HG03354 (cell line): ENCODE measurements at regions not wholly inside any gene's neighbourhood (a gene's known extent, or its start where the extent isn't known, plus 50 kb on each side); places are given as distances from the start of the nearest gene placed in this dataset.
"Not testable (repeated sequence)": the region's sequence is repeated elsewhere in the genome, so short reads cannot be mapped to it uniquely, and the experiment has no call there.

Source experiments
- ATAC-seq: cut with Tn5 transposase; IDR thresholded peaks from one replicate; pipeline ENCODE4 v1.9.1; 2021; ENCODE audit warnings: mild to moderate bottlenecking; ENCODE audit not compliant: unreplicated experiment, poor library complexity, severe bottlenecking

- ATAC-seq, result no peak
Observed at GRCh38 chr1:168490306-168490705, 53.5 kb downstream of the XCL2 start.

DNA sequence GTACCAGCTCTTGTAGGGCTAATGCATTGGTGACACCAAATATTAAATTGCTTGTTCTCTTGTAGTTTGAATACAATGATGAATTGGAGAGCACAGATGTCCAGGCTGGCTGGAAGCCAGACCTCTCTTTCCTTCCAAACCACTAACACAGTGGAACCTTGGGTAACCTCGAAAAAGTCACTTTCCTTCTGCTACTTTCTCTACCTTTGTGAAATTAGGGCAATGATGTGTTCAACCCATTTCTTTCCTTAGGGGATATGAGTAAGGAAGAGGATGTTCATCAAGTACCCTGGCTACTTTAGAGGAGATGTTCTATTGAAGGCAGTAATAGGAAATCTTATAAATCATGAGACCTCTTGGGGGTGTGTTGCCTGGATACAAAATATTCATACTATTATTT, 55.7 kb downstream of the XCL2 start:
- ATAC-seq, result no peak

DNA sequence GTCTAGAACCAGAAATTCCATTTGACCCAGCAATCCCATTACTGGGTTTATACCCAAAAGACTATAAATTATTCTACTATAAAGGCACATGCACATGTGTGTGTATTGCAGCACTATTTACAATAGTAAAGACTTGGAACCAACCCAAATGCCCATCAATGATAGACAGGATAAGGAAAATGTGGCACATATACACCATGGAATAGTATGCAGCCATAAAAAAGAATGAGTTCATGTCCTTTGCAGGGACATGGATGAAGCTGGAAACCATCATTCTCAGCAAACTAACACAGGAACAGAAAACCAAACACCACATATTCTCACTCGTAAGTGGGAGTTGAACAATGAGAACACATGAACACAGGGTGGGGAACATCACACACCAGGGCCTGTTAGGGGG, 57.0 kb downstream of the XCL2 start:
- not testable (repeated sequence) for ATAC-seq

- no peak for ATAC-seq
Observed at GRCh38 chr1:168485048-168485447, 58.7 kb downstream of the XCL2 start.

GRCh38 chr1:168484083-168484482, 59.7 kb downstream of the XCL2 start:
- no peak for ATAC-seq

GRCh38 chr1:168483539-168483938, 60.3 kb downstream of the XCL2 start:
- ATAC-seq, result no peak

DNA sequence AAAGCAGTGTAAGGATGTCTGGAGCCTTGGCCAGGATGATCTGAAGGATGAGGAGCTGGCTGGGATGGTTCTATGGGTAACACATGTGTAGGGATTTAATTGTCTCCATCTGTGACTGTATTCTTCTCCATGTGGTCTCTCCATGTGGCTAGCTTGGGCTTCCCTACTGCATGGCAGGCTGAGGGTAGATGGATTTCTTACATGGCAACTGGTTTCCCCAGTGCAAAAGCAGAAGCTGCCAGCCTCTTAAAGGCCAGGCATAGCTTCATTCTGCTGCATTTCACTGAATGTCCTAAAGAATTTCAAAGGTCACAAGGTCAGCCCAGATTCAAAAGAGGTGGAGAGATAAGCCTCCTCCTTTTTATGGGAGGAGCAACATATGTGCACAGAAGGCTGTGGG, 61.7 kb downstream of the XCL2 start:
- ATAC-seq, result no peak

- ATAC-seq, result no peak
Observed at GRCh38 chr1:168481586-168481985, 62.2 kb downstream of the XCL2 start.

DNA sequence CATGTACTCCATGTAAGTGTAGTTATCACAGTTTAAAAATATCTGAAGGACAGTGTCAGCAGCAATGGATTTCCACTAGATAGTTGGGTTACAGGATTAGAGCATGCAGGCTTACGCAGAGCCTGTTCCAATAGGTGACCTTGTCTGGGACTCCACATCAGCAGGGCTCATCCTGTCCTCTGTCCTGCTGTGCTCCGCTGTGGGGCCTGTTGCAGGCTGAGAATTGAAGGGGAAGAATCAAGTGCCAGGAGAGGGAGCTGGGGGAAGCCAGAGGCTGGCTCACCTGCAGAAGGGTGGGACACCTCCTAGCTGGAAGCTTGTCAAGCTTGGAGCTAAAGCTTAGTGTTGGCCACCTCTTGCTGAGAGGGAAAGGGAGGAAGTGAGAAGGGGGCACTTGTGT, 62.8 kb downstream of the XCL2 start:
- ATAC-seq, result no peak

- no peak for ATAC-seq
Observed at GRCh38 chr1:168477792-168478191, 66.0 kb downstream of the XCL2 start.

DNA sequence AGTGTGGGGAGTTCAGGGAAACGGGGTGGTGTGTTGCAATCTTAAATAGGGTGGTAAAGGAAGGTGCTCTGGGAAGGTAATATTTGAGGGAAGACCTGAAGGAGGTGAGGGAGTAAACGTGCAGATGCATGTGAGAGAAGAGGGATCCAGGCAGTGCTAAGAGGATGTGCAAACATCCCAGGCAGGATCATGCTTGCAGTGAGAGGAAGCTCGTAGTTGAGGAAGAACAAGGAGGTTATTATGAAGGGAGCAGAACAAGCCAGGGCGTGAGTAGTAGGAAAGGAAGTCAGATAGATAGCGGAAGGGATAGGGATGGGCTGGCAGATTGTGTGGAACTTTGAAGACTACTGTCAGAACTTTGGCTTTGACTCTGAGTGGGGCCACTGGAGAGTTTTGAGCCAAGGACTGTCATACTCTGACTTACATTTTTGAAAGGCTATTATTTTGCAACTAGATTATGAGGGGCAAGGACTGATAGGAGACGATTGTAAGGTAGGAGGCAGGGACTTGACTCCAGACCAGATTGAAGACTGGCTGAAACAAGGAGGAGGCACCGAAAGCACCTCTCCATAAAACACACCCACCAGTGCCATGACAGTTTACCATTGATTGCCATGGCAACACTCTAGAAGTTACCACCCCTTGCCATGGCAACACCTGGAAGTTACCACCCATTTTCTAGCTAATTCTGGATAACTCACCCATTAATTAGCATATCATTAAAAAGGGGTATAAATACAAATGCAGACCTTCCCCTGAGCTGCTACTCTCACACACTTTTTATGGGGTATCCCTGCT, 67.0 kb downstream of the XCL2 start:
- ATAC-seq, result no peak

GRCh38 chr1:168474322-168474721, 69.5 kb downstream of the XCL2 start:
- ATAC-seq, result no peak

- ATAC-seq, result no peak
Observed at GRCh38 chr1:168473126-168473525, 70.7 kb downstream of the XCL2 start.

DNA sequence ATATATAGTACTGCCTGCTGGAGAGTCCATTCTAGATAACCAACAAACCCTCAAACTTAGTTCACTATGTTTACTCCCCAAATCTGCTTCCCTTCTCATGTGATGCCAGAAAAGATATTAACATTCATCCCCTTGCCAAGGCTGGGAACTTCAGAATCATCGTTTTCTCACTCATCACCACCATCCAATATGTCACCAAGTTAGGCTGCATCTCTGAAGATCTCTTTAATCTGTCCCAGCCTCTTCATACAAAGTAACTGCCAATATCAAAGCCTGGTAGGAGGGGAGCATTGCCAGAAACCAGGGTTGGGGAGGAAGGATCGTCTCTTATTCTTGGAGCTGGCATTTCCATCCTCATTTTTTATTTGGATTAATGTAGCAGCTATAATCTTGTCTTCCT, 71.6 kb downstream of the XCL2 start:
- no peak for ATAC-seq

- no peak for ATAC-seq
Observed at GRCh38 chr1:168470901-168471431, 72.8 kb downstream of the XCL2 start.

- ATAC-seq, result no peak
Observed at GRCh38 chr1:168469690-168470089, 74.1 kb downstream of the XCL2 start.

GRCh38 chr1:168468822-168469221, 75.0 kb downstream of the XCL2 start:
- ATAC-seq, result no peak

DNA sequence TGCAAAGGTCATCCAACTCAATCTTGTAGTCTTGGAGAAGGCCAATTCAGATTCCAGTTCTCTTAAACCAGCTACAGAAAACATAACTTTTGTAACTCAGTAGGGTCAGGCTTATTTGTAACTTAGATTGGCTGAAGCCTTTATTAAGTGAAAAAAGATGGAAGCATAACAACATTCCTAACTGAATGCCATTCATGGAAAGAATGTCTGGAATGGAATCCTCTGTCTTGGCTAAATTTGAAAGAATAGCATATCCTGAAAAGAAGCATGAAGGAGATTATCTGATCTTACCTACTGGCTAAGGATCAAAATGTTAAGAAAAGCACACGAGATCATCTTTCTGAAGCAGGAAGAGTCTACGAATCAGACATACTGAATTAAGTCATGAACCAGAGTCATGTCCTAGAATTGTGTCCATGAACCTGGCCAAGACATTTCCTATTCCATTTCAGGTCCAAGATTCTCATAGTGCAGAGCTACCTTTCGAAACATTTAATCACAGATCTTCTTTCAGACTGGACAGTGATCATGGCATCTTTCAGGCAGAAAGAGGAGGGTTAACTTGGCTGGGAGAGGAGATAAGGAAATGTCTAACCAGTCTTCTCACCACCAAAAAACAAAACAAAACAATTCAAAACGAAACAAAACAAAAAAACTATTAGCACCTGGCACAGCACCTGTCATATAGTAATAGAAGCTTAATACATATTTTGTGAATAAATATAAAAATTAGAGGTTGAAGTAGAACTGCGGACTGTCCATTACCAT, 75.6 kb downstream of the XCL2 start:
- ATAC-seq, result no peak

DNA sequence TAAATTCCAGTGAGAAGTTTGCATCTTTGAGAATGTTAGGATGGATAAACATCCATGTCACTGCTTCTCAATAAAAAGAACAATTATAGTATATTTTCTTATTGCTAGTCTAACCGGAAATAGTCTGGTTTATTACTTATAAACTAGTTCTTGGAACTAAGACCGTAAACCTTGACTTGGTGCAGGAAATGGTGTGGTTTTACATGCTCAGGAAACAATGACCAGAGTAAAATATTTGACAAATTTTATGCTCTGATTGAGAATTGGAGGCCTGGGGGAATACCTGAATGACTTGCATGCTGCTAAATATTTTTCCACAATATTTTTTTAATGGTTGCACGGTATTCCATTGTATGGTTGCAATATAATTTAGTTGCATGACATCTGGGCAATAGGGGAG, 76.3 kb downstream of the XCL2 start:
- ATAC-seq, result peak; percentile 39

DNA sequence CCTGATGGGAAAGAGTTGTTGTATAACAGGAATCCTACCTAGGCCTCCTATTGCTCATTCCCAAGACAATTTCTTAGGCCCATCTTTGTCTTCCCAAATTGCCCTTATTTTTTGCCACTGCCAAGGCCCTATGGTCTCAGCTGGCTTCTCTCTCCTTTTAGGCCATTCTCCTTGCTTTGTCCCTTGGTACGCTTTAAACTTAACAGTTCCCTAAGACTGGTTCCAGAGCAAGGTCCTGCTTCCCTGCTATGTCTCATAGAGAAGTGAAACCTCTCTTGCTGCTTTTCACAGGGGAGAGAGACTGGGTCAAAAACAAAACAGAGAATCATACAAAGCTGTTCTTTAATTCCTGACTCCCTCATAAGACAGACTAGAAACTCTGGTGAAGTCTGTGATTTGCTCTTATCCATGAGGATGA, 77.1 kb downstream of the XCL2 start:
- peak; percentile 55 for ATAC-seq
